Right lobe of liver (tissue), 6 donors: ENCODE measurements at regions not wholly inside any gene's neighbourhood (a gene's known extent, or its start where the extent isn't known, plus 50 kb on each side); places are given as distances from the start of the nearest gene placed in this dataset.

Experiments
- ATAC-seq, 4 donors: fragments of 200-7000 bp; cut with Tn5 transposase; one replicate each; pipeline ENCODE4 v1.9.1; 2020; ENCODE audit warnings: mild to moderate bottlenecking in 4 of 4, moderate library complexity in 4 of 4
- DNase-seq, 3 donors: peaks; one replicate each; pipeline ENCODE4 v3.0.0-alpha.2; 2020
- H3K27ac ChIP-seq, 3 donors: fragments of 200-600 bp; one replicate each; pipeline ENCODE4 v1.8.0; 2022
- H3K27me3 ChIP-seq, 2 donors: fragments of 200-600 bp; one replicate each; pipeline ENCODE4 v1.8.0; 2022
- H3K36me3 ChIP-seq, 4 donors: fragments of 200-600 bp; sonication (generic) in 1 of 4; one replicate each; pipeline versions ENCODE4 v1.5.1 to v1.8.0; 2017 to 2022; ENCODE audit warnings: control low read depth in 1 of 4
- H3K4me1 ChIP-seq, 4 donors: fragments of 200-600 bp; sonication (generic) in 1 of 4; one replicate each; pipeline versions ENCODE4 v1.5.1 to v1.8.0; 2017 to 2022; ENCODE audit warnings: control low read depth in 1 of 4
- H3K4me3 ChIP-seq, 3 donors: fragments of 200-600 bp; one replicate each; pipeline ENCODE4 v1.8.0; 2022
- H3K9me3 ChIP-seq, 4 donors: fragments of 200-600 bp; sonication (generic) in 1 of 4; one replicate each; pipeline versions ENCODE4 v1.5.1 to v1.8.0; 2017 to 2022; ENCODE audit warnings: control low read depth in 1 of 4
- POLR2A ChIP-seq: fragments of 450-650 bp; IDR thresholded peaks from one replicate; pipeline ENCODE4 v1.6.1; 2017; ENCODE audit warnings: antibody characterized with exemption, mild to moderate bottlenecking
- WGBS: methylation state at CpG from one replicate; pipeline ENCODE4 v1.1.6; 2018; ENCODE audit warnings: low coverage, low lambda C conversion rate; ENCODE audit not compliant: insufficient coverage; ENCODE audit errors: missing lambda C conversion rate; 5-methylcytosine and 5-hydroxymethylcytosine counted together
- intact Hi-C, 2 donors: fragments of 100-400 bp; cut with DNase I; formaldehyde crosslinking; loops; one replicate each; pipeline versions ENCODE4 v1.11.2 to v1.14.1; 2022
- small RNA-seq, 2 experiments: library from RNA; depleted of rRNA; stranded (forward); fragments of <200 nt; gene quantifications; one replicate each; pipeline ENCODE3, GENCODE V24; 2016
- TF ChIP-seq, protein P1 (sequence below), 4 donors: fragments of 200-600 bp in 3 of 4; fragments of 450-650 bp in 1 of 4; IDR thresholded peaks; one replicate each; pipeline versions ENCODE4 v1.5.1 to v1.8.0; 2016 to 2022; ENCODE audit warnings: antibody characterized with exemption in 4 of 4, mild to moderate bottlenecking in 2 of 4
- donor health status: DM: no; HTN: yes; CAD: no.
- donor health status: DM: no; HTN: no; CAD: no.
- donor health status: DM: no; HTN: no; CAD: no.
- donor health status: DM: no; HTN: yes; CAD: no.
- donor health status: DM: no; HTN: yes; CAD: no.

DNA sequence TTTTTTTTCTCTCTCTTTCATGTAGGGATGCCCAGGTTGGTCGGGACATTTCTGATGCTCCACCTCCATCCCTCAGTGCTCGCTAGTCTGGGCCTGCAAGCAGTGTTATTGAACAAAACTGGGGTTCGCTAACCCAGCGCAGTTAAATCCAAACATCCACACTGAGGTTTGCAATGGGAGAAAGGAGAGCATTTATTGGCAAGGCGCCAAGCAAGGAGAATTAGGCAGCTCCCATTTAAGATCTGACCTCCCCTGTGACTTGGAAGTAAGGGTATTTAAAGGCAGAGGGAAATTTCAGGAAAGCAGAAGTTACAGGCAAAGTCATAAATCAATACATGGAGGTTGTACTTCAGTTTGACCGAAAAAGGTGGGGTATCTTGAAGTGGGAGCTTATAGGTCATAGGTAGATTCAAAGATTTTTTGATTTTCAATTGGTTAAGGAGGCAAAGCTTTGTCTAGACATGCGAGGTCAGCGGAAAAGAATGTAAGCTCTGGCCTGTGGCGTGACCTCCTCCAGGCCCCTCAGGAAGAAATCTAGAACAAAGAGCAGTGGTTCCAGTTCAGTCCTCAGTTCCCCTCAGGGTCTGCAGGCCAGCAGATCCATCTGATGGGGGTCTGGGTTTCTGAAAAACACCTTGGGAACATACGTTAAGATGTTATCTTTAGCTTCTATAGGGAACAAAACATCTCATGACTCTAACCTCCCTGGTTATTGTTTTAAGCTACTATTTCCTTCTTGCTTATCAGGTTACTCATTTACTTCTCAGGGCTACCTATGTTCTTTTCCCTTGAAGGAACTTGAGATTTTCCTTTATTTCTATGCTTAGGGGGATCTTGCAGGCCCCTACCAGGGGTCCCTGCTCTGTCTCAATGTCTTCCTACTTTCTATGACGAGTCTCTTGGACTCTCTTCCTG lies 66.0 kb upstream of the KIF16B start:
- DNase-seq = no peak
- no peak for ATAC-seq

DNA sequence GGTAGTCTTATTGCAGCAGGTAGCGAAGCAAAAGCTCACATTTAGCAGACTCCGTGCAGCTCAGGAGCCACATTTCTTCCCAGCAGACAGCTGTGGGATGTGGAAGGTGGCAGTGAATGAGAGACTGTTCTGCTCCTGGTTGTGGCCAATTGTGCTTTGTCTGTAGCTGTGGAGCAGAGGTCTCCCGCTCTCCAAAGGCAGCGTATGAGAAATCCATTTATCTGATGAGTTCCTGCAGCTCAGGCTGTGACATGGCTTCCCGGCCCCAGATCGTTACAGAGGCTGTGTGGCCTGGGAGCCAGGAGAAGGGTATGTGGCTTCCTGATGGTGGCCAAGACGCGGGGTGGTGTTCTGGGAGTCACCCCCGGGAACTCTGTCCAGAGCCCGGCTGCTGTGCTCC lies 64.5 kb upstream of the KIF16B start:
- ATAC-seq (no peak), DNase-seq (no peak)
- no peak overlapping the region for H3K27ac ChIP-seq
- intact Hi-C loops = loop anchor here in 1 of 2 donors (5.0 kb wide), 1 partner anchor 120 kb away; no protein-coding TSS in a partner anchor
- no peaks in the 10 kb centered on the region for H3K9me3 ChIP-seq
- 59% methylated on average over 6 of the region's 10 CpGs for WGBS
- no peaks in the 10 kb centered on the region for H3K36me3 ChIP-seq
- no peaks in the 10 kb centered on the region for H3K27me3 ChIP-seq
- no peak for TF ChIP-seq POLR2A
- TF ChIP-seq, protein P1, sequence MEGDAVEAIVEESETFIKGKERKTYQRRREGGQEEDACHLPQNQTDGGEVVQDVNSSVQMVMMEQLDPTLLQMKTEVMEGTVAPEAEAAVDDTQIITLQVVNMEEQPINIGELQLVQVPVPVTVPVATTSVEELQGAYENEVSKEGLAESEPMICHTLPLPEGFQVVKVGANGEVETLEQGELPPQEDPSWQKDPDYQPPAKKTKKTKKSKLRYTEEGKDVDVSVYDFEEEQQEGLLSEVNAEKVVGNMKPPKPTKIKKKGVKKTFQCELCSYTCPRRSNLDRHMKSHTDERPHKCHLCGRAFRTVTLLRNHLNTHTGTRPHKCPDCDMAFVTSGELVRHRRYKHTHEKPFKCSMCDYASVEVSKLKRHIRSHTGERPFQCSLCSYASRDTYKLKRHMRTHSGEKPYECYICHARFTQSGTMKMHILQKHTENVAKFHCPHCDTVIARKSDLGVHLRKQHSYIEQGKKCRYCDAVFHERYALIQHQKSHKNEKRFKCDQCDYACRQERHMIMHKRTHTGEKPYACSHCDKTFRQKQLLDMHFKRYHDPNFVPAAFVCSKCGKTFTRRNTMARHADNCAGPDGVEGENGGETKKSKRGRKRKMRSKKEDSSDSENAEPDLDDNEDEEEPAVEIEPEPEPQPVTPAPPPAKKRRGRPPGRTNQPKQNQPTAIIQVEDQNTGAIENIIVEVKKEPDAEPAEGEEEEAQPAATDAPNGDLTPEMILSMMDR (IDR thresholded peaks at IDR 0.05) = no peak
- H3K4me1 ChIP-seq = no peaks in the 10 kb centered on the region
- no peak overlapping the region for H3K4me3 ChIP-seq

More for the DNA sequence above, 66.0 kb upstream of the KIF16B start:
- 62% methylated on average over 8 of the region's 11 CpGs for WGBS
- Histone ChIP-seq H3K36me3 (no peaks in the 10 kb centered on the region), H3K27ac (no peak overlapping the region), H3K4me3 (no peak overlapping the region), H3K4me1 (no peaks in the 10 kb centered on the region), H3K9me3 (no peaks in the 10 kb centered on the region), H3K27me3 (no peaks in the 10 kb centered on the region)
- no peak for TF ChIP-seq POLR2A
- TF ChIP-seq, protein P1 (IDR thresholded peaks at IDR 0.05) = no peak
- intact Hi-C loops = loop anchor here in 1 of 2 donors (5.0 kb wide), 1 partner anchor 122 kb away; no protein-coding TSS in a partner anchor

DNA sequence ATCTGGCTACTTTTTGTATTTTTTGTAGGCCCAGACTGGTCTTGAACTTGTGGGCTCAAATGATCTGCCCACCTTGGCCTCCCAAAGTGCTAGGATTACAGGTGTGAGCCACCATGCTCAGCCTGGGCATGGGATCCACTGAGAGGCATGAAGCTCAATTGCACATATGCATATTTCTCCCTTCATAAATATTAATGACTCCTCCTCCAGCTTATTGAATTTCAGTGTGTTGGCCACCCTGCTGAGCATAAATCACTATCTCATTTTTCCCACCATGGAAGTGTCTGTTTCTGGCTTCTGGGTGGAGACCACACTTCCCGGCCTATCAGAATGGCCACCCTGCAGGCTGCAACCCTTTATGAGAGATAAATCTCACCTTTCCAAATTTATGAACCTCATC lies 53.6 kb upstream of the KIF16B start:
- 89% methylated on average over 1 of the region's 1 CpG for WGBS
- no peaks in the 10 kb centered on the region for H3K4me1 ChIP-seq
- no peaks in the 10 kb centered on the region for H3K36me3 ChIP-seq
- no peak for TF ChIP-seq POLR2A
- DNase-seq (no peak), ATAC-seq (no peak)
- intact Hi-C loops = no loop called here
- no peak overlapping the region for H3K4me3 ChIP-seq
- no peaks in the 10 kb centered on the region for H3K27me3 ChIP-seq
- H3K9me3 ChIP-seq = no peaks in the 10 kb centered on the region
- no peak overlapping the region for H3K27ac ChIP-seq

DNA sequence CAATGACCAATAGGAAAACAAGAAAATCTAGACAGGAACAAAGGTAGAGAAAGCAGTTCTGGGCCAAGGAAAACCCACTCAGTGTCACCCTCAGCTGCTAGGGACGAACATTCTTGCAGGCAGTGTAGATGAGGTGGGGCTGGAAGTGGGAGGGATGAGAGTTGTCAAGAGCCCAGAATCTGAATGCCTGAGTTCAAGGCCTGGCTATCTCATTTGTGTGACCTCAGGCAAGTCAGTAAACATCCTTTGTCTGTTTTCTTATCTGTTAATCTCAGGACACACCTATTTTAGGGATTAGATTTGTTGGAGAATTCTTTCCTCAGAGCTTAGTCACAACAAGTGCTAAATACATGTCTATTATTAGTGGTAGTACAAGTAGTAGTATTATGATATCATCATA lies 50.9 kb upstream of the KIF16B start:
- Histone ChIP-seq H3K9me3 (no peaks in the 10 kb centered on the region), H3K27ac (no peak overlapping the region), H3K4me1 (no peaks in the 10 kb centered on the region), H3K27me3 (no peaks in the 10 kb centered on the region), H3K36me3 (no peaks in the 10 kb centered on the region), H3K4me3 (no peak overlapping the region)
- DNase-seq (no peak), ATAC-seq (no peak)
- WGBS = 57% methylated on average over 1 of the region's 1 CpG
- TF ChIP-seq, protein P1 (IDR thresholded peaks at IDR 0.05) = no peak
- TF ChIP-seq POLR2A = no peak
- intact Hi-C loops = no loop called here

Small RNA genes lying in the stretch of these regions (small RNA-seq; reads per million reads assigned to genes)
- gene RF00019 = 0 reads per million in 2 experiments
